Kidney (tissue), 13 donors: ENCODE measurements at regions not wholly inside any gene's neighbourhood (a gene's known extent, or its start where the extent isn't known, plus 50 kb on each side); places are given as distances from the start of the nearest gene placed in this dataset.

Source experiments
- DNase-seq, 5 donors: peaks; one replicate each; pipeline ENCODE4 v3.0.0-alpha.2; 2013 to 2020
- FAIRE-seq: peaks from 2 replicates; lab custom pipeline; 2012; peaks lifted over from hg19 to GRCh38; lab: Jason Lieb, UNC
- H3K27ac ChIP-seq, 2 donors: one replicate each; pipeline ENCODE4 v1.7.0; 2013; ENCODE audit warnings: low read depth in 2 of 2, low read length in 2 of 2, inconsistent platforms in 1 of 2
- H3K27me3 ChIP-seq: one replicate; pipeline ENCODE4 v1.7.1; 2013; ENCODE audit warnings: low read length, inconsistent platforms; ENCODE audit not compliant: control insufficient read depth, insufficient read depth
- H3K36me3 ChIP-seq, 3 donors: one replicate each; pipeline versions ENCODE4 v1.7.0 to v1.7.1; 2013; ENCODE audit warnings: low read length in 3 of 3, control low read depth in 1 of 3, inconsistent platforms in 1 of 3; ENCODE audit not compliant: insufficient read depth in 3 of 3, control insufficient read depth in 2 of 3
- H3K4me1 ChIP-seq, 3 donors: one replicate each; pipeline versions ENCODE4 v1.7.0 to v1.7.1; 2013; ENCODE audit warnings: low read length in 3 of 3, inconsistent platforms in 1 of 3, low read depth in 1 of 3; ENCODE audit not compliant: control insufficient read depth in 2 of 3, insufficient read depth in 2 of 3
- H3K4me3 ChIP-seq, 3 donors: one replicate each; pipeline versions ENCODE4 v1.7.0 to v1.8.1; 2013; ENCODE audit warnings: low read length in 3 of 3, control low read depth in 1 of 3, inconsistent platforms in 1 of 3
- H3K9ac ChIP-seq, 3 donors: one replicate each; pipeline versions ENCODE4 v1.7.0 to v1.7.1; 2013; ENCODE audit warnings: low read length in 3 of 3, control low read depth in 1 of 3, inconsistent platforms in 1 of 3
- H3K9me3 ChIP-seq, 3 donors: one replicate each; pipeline versions ENCODE4 v1.7.0 to v1.7.1; 2013; ENCODE audit warnings: low read length in 3 of 3, control low read depth in 1 of 3, inconsistent platforms in 1 of 3; ENCODE audit not compliant: control insufficient read depth in 2 of 3, insufficient read depth in 1 of 3
- CTCF ChIP-seq: IDR thresholded peaks from 3 replicates; pipeline ENCODE4 v1.5.1; 2012; ENCODE audit warnings: mild to moderate bottlenecking, moderate library complexity, borderline replicate concordance; ENCODE audit not compliant: insufficient read depth; ENCODE audit errors: extremely low read depth
- intact Hi-C: fragments of 100-400 bp; cut with DNase I; formaldehyde crosslinking; loops from one replicate; pipeline ENCODE4 v1.11.1; 2022
- donor health status: control.
- donor health status: control.
- donor health status: control.
- donor health status: control.
- donor health status: control.
- donor health status: DM: yes; HTN: yes; CAD: no.
- donor health status: Normal renal cell carcinoma (clear cell type).

GRCh38 chr2:221791844-221792243, 219.7 kb upstream of the EPHA4 start:
- TF ChIP-seq CTCF: no peak
- FAIRE-seq: no peak
- intact Hi-C loops: no loop called here
- no peak overlapping the region for H3K9ac ChIP-seq
- no peak overlapping the region for H3K4me3 ChIP-seq
- H3K36me3 ChIP-seq: no peaks in the 10 kb centered on the region
- H3K9me3 ChIP-seq: no peaks in the 10 kb centered on the region
- H3K27me3 ChIP-seq: no peaks in the 10 kb centered on the region
- no peaks in the 10 kb centered on the region for H3K4me1 ChIP-seq
- no peak overlapping the region for H3K27ac ChIP-seq
- no peak for DNase-seq

- intact Hi-C loops: no loop called here
- Histone ChIP-seq H3K9ac (no peak overlapping the region), H3K4me1 (no peaks in the 10 kb centered on the region), H3K27ac (no peak overlapping the region), H3K36me3 (no peaks in the 10 kb centered on the region), H3K27me3 (no peaks in the 10 kb centered on the region), H3K4me3 (no peak overlapping the region), H3K9me3 (no peaks in the 10 kb centered on the region)
- FAIRE-seq: no peak
- no peak for DNase-seq
- no peak for TF ChIP-seq CTCF
Measured at GRCh38 chr2:221787561-221787960, 215.5 kb upstream of the EPHA4 start.

GRCh38 chr2:221786297-221786926, 214.3 kb upstream of the EPHA4 start:
- H3K36me3 ChIP-seq: no peaks in the 10 kb centered on the region
- intact Hi-C loops: no loop called here
- DNase-seq (no peak), FAIRE-seq (no peak)
- H3K27ac ChIP-seq: no peak overlapping the region
- no peaks in the 10 kb centered on the region for H3K9me3 ChIP-seq
- no peak for TF ChIP-seq CTCF
- H3K4me3 ChIP-seq: no peak overlapping the region
- no peak overlapping the region for H3K9ac ChIP-seq
- H3K4me1 ChIP-seq: no peaks in the 10 kb centered on the region
- no peaks in the 10 kb centered on the region for H3K27me3 ChIP-seq

- FAIRE-seq (no peak), DNase-seq (no peak)
- H3K27me3 ChIP-seq: no peaks in the 10 kb centered on the region
- intact Hi-C loops: no loop called here
- no peaks in the 10 kb centered on the region for H3K9me3 ChIP-seq
- TF ChIP-seq CTCF: no peak
- H3K4me3 ChIP-seq: no peak overlapping the region
- no peak overlapping the region for H3K27ac ChIP-seq
- H3K36me3 ChIP-seq: no peaks in the 10 kb centered on the region
- H3K9ac ChIP-seq: no peak overlapping the region
- no peaks in the 10 kb centered on the region for H3K4me1 ChIP-seq
Measured at GRCh38 chr2:221780281-221780688, 208.2 kb upstream of the EPHA4 start.
